Ishikawa (cell line): ENCODE measurements at regions not wholly inside any gene's neighbourhood (a gene's known extent, or its start where the extent isn't known, plus 50 kb on each side); places are given as distances from the start of the nearest gene placed in this dataset.

Experiments used
- CEBPB ChIP-seq: IDR thresholded peaks from 2 replicates; pipeline ENCODE4 v1.6.1; 2012
- EP300 ChIP-seq: IDR thresholded peaks from 2 replicates; pipeline ENCODE4 v1.6.1; 2012; ENCODE audit warnings: borderline replicate concordance
- TAF1 ChIP-seq: IDR thresholded peaks from 2 replicates; pipeline ENCODE4 v1.6.1; 2012; ENCODE audit warnings: low read depth, mild to moderate bottlenecking
- TCF12 ChIP-seq: IDR thresholded peaks from 2 replicates; pipeline ENCODE4 v1.6.1; 2012; ENCODE audit warnings: low read depth
- TEAD4 ChIP-seq: IDR thresholded peaks from 2 replicates; pipeline ENCODE4 v1.6.1; 2012
- YY1 ChIP-seq: IDR thresholded peaks from 2 replicates; pipeline ENCODE4 v1.6.1; 2012; ENCODE audit warnings: low read depth
- ZBTB7A ChIP-seq: IDR thresholded peaks from 2 replicates; pipeline ENCODE4 v1.6.1; 2012; ENCODE audit warnings: low read depth
- TF ChIP-seq, protein P1 (sequence below): IDR thresholded peaks from 2 replicates; pipeline ENCODE4 v1.6.1; 2012
- TF ChIP-seq, protein P2 (sequence below): IDR thresholded peaks from 2 replicates; pipeline ENCODE4 v1.6.1; 2012; ENCODE audit warnings: low read depth, mild to moderate bottlenecking

DNA sequence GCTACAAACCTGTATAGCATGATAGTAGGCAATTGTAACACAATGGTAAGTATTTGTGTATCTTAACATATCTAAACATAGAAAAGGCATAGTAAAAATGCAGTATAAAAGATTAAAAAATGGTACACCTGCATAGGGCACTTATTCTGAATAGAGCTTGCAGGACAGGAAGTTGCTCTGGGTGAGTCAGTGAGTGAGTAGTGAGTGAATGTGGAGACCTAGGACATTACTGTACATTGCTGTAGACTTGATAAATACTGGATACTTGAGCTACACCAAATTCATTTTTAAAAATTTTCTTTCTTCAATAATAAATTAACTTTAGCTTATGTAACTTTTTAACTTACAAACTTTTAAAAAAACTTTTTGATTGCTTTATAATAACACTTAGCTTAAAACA is 68.2 kb upstream of the MAML3 start:
- TF ChIP-seq, protein P1, sequence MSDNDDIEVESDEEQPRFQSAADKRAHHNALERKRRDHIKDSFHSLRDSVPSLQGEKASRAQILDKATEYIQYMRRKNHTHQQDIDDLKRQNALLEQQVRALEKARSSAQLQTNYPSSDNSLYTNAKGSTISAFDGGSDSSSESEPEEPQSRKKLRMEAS, result no peak
- TF ChIP-seq ZBTB7A (no peak), TCF12 (no peak), TEAD4 (no peak), TAF1 (no peak), YY1 (no peak), CEBPB (no peak), EP300 (no peak)
- TF ChIP-seq, protein P2, sequence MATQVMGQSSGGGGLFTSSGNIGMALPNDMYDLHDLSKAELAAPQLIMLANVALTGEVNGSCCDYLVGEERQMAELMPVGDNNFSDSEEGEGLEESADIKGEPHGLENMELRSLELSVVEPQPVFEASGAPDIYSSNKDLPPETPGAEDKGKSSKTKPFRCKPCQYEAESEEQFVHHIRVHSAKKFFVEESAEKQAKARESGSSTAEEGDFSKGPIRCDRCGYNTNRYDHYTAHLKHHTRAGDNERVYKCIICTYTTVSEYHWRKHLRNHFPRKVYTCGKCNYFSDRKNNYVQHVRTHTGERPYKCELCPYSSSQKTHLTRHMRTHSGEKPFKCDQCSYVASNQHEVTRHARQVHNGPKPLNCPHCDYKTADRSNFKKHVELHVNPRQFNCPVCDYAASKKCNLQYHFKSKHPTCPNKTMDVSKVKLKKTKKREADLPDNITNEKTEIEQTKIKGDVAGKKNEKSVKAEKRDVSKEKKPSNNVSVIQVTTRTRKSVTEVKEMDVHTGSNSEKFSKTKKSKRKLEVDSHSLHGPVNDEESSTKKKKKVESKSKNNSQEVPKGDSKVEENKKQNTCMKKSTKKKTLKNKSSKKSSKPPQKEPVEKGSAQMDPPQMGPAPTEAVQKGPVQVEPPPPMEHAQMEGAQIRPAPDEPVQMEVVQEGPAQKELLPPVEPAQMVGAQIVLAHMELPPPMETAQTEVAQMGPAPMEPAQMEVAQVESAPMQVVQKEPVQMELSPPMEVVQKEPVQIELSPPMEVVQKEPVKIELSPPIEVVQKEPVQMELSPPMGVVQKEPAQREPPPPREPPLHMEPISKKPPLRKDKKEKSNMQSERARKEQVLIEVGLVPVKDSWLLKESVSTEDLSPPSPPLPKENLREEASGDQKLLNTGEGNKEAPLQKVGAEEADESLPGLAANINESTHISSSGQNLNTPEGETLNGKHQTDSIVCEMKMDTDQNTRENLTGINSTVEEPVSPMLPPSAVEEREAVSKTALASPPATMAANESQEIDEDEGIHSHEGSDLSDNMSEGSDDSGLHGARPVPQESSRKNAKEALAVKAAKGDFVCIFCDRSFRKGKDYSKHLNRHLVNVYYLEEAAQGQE, result no peak
